Cardiac fibroblast (primary cell): ENCODE measurements at regions not wholly inside any gene's neighbourhood (a gene's known extent, or its start where the extent isn't known, plus 50 kb on each side); places are given as distances from the start of the nearest gene placed in this dataset.
"Not testable (repeated sequence)": the region's sequence is repeated elsewhere in the genome, so short reads cannot be mapped to it uniquely, and the experiment has no call there.

ENCODE experiments used
- DNase-seq, 2 donors: peaks; one replicate each; pipeline versions ENCODE4 v3.0.0 to v3.0.0-alpha.2; 2010; ENCODE audit warnings: low read depth in 2 of 2
- H3K4me3 ChIP-seq, 2 donors: replicated peaks in 1 of 2; 1 replicate in 1 of 2; 2 replicates in 1 of 2; pipeline ENCODE4 v1.5.1; 2011; ENCODE audit warnings: low read depth in 2 of 2, low read length in 2 of 2, mild to moderate bottlenecking in 2 of 2, moderate library complexity in 1 of 2
- TF ChIP-seq, protein P1 (sequence below): IDR thresholded peaks from one replicate; pipeline ENCODE4 v1.5.1; 2011; ENCODE audit warnings: low read depth, mild to moderate bottlenecking, low read length, inconsistent platforms

DNA sequence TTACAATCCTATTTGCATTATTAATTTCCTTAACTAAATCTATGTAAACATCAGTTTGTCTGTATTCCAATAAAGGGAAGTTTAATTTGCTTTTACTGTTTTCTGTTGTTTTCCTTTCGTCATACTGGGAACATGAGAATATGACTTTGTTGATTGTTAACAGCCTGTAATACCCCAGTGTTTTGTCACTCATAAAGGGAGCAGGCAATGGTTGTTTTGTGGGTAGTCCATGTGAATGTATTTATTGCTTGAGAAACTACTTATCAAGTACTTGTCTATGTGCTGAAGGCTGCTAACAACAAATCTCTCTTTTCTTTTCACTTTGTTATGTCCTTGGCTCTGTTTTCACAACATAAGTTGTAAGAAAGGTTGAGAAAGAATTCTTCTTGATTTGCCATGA, 1070.2 kb upstream of the ACO1 start:
- TF ChIP-seq, protein P1, sequence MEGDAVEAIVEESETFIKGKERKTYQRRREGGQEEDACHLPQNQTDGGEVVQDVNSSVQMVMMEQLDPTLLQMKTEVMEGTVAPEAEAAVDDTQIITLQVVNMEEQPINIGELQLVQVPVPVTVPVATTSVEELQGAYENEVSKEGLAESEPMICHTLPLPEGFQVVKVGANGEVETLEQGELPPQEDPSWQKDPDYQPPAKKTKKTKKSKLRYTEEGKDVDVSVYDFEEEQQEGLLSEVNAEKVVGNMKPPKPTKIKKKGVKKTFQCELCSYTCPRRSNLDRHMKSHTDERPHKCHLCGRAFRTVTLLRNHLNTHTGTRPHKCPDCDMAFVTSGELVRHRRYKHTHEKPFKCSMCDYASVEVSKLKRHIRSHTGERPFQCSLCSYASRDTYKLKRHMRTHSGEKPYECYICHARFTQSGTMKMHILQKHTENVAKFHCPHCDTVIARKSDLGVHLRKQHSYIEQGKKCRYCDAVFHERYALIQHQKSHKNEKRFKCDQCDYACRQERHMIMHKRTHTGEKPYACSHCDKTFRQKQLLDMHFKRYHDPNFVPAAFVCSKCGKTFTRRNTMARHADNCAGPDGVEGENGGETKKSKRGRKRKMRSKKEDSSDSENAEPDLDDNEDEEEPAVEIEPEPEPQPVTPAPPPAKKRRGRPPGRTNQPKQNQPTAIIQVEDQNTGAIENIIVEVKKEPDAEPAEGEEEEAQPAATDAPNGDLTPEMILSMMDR: no peak
- DNase-seq: no peak
- H3K4me3 ChIP-seq: no peak overlapping the region

DNA sequence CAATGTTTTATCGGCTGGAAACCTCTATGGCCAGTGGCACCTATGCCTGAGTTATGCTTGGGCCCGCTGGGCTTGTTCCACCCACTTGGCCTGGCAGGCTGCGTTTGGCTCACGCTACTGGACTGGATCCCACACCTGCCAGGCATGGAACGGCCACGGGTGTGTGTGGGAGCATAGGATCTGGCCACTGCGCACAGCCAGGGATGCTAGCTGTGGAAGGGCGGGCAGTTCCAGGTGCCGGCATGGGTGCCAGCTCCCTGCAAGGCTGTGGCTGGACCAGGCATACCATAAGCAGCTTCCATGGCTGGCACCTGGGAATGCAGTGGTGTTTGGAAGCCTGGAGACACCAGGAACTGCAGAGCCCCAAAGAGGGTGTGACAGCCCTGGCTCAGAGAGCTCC, 1063.9 kb upstream of the ACO1 start:
- no peak for DNase-seq
- no peak overlapping the region for H3K4me3 ChIP-seq
- TF ChIP-seq, protein P1: no peak

DNA sequence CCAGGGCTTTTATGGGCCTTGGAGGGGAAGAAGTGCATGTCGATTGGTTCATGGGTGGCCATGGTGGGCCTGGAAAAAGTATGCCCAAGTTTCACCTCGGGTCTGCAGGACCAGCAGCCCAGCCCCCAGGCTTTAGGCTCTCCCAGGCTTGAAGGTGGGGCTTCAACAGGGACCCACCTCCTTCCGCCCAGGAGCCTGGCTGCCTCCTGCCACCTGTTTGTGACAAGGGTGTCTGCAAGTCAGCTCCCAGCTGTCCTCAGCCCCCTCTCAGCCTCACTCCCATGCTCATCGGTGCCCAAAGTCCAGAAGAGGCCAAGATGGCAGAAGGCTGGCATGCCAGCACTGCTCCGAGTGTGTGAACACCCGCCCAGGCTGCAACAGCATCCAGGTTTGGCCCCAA, 1063.2 kb upstream of the ACO1 start:
- TF ChIP-seq, protein P1: no peak
- H3K4me3 ChIP-seq: no peak overlapping the region
- DNase-seq: no peak

DNA sequence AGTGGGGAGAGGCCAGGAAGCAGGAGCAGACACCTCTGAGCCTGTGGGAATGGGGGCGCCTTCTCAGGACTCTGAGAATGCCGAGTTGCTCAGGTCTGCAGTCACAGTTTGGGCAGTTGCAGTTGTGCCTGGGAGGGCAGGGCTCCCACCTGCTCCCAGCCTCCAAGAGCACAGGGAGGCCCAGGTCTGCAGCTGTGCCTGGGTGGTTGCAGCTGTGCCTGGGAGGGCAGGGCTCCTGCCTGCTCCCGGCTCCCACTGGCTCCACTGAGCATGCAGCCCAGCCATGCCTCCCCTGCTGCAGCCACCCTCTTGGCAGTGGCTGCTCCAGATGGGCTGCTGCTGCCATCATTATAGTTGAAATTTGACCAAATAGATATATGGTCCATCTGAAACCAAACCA, 1062.8 kb upstream of the ACO1 start:
- TF ChIP-seq, protein P1: no peak
- no peak for DNase-seq
- H3K4me3 ChIP-seq: no peak overlapping the region

GRCh38 chr9:31323726-31324444, 1060.6 kb upstream of the ACO1 start:
- no peak overlapping the region for H3K4me3 ChIP-seq
- TF ChIP-seq, protein P1: no peak
- no peak for DNase-seq

DNA sequence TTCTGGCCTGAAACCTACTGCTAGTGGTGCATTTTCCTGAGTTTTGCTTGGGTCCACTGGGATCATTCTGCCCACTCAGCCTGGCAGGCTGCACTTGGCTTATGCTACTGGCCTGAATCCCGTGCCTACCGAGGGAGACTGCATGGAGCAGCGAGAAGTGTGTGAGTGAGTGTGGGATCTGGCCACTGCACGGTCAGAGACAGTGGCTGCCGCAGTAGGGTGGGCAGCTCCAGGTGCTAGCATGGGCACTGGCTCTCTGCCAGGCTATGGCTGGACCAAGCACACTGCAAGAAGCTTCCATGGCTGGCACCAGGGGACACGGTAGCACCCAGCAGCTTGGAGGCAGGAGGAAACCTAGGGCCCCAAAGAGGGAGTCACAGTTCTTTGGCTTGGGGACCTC, 1058.7 kb upstream of the ACO1 start:
- TF ChIP-seq, protein P1: no peak
- no peak for DNase-seq
- no peak overlapping the region for H3K4me3 ChIP-seq

DNA sequence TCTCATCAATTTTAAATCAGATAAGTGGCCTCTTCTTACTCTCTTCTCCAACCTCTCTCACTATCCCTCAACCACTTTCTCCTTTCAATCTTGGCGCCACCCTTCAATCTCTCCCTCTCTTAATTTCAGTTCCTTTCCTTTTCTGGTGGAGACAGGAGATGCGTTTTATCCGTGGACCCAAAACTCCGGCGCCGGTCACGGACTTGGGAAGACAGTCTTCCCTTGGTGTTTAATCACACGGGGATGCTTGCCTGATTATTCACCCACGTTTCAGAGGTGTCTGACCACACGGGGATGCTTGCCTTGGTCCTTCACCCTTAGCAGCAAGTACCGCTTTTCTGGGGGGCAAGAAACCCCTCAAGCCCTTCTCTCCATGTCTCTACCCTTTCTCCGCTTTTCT, 1057.6 kb upstream of the ACO1 start:
- H3K4me3 ChIP-seq, DNase-seq: not testable (repeated sequence)
